ENCODE measurements at regions not wholly inside any gene's neighbourhood (a gene's known extent, or its start where the extent isn't known, plus 50 kb on each side); places are given as distances from the start of the nearest gene placed in this dataset.

GRCh38 chr12:17056546-17056945 is 450.6 kb upstream of the LMO3 start:
- H3K14ac ChIP-seq (ENCODE audit: insufficient read depth, low read length) = no peak overlapping the region
- no peaks in the 10 kb centered on the region for H3K27me3 Mint-ChIP-seq (ENCODE audit: low read depth)

More at GRCh38 chr12:17056546-17056945, 450.6 kb upstream of the LMO3 start:
- Mint-ChIP-seq H3K4me1 (no peaks in the 10 kb centered on the region), H3K4me3 (no peak overlapping the region), H3K36me3 (ENCODE audit: insufficient read depth in 1 of 3, low read depth in 3 of 3) (no peaks in the 10 kb centered on the region; a peak in 1 of 7 replicates), H3K27ac (no peak overlapping the region), H3K9me3 (no peaks in the 10 kb centered on the region; a peak in 1 of 5 replicates)
- no peak overlapping the region for H4K5ac ChIP-seq (ENCODE audit: insufficient read length, low read depth, low read length)
- H2BK20ac ChIP-seq (ENCODE audit: low read depth, low read length, poor library complexity, severe bottlenecking) = no peak overlapping the region
- no peaks in the 10 kb centered on the region for H3K79me1 ChIP-seq (ENCODE audit: insufficient read depth, low read depth, low read length, poor library complexity, severe bottlenecking)
- no peak overlapping the region for H3K4ac ChIP-seq (ENCODE audit: low read depth, low read length)
- no peaks in the 10 kb centered on the region for H3K27me3 ChIP-seq (ENCODE audit: insufficient read depth, low read length)
- H3K9ac ChIP-seq (ENCODE audit: extremely low read depth, insufficient read length, low read length) = no peak overlapping the region
- no peak overlapping the region for H4K8ac ChIP-seq (replicated peaks; ENCODE audit: insufficient read length, low read depth, low read length)
- H4K91ac ChIP-seq (ENCODE audit: insufficient read length, low read depth, low read length) = no peak overlapping the region
- no peak overlapping the region for H3K18ac ChIP-seq (ENCODE audit: insufficient read length, low read depth, low read length)
- no peak overlapping the region for H2BK5ac ChIP-seq (ENCODE audit: insufficient read length, low read length)
- no peak overlapping the region for H2BK15ac ChIP-seq (ENCODE audit: low read depth, low read length)
- WGBS (ENCODE audit: extremely low coverage, insufficient read length, low lambda C conversion rate) = no CpG with 5 or more reads among the region's 2 CpGs
- no peaks in the 10 kb centered on the region for H4K20me1 ChIP-seq (ENCODE audit: control insufficient read depth, insufficient read depth, insufficient read length)
- no peaks in the 10 kb centered on the region for H3K9me3 ChIP-seq (ENCODE audit: control insufficient read depth, low read depth, low read length)
- no peak overlapping the region for H3T11ph ChIP-seq (ENCODE audit: low read length)
- no peak overlapping the region for H2AK5ac ChIP-seq (ENCODE audit: insufficient read length, low read length)
- TF ChIP-seq CTCF (conservative IDR thresholded peaks at IDR 0.05) = no peak
- H3K4me2 ChIP-seq (ENCODE audit: insufficient read depth, insufficient read length, low read length) = no peak overlapping the region
- no peaks in the 10 kb centered on the region for H3K23me2 ChIP-seq (ENCODE audit: insufficient read length, low read depth, low read length, poor library complexity, severe bottlenecking)
- no peak overlapping the region for H2BK120ac ChIP-seq (ENCODE audit: low read depth, low read length, poor library complexity, severe bottlenecking)
- DNase-seq = no peak
- H3K23ac ChIP-seq (ENCODE audit: insufficient read length, low read depth, low read length) = no peak overlapping the region
- no peaks in the 10 kb centered on the region for H3K79me2 ChIP-seq (ENCODE audit: insufficient read depth, low read length)
- no peak overlapping the region for H3K56ac ChIP-seq (ENCODE audit: insufficient read length, low read depth, low read length)
- no peak overlapping the region for H3K27ac ChIP-seq (ENCODE audit: insufficient read length, low read depth, low read length)
- no peaks in the 10 kb centered on the region for H3K4me1 ChIP-seq (ENCODE audit: insufficient read depth, low read length)
- no peak overlapping the region for H2BK12ac ChIP-seq (ENCODE audit: insufficient read length, low read depth, low read length)
- no peak overlapping the region for H2AFZ ChIP-seq (ENCODE audit: low read length)
